WI38 (cell line): ENCODE measurements at regions not wholly inside any gene's neighbourhood (a gene's known extent, or its start where the extent isn't known, plus 50 kb on each side); places are given as distances from the start of the nearest gene placed in this dataset.

Source experiments
- H3K4me3 ChIP-seq: 2 replicates; pipeline ENCODE4 v1.5.1; 2011; ENCODE audit warnings: low read depth, mild to moderate bottlenecking, control low read depth, low read length
- CTCF ChIP-seq: IDR thresholded peaks from 2 replicates; pipeline ENCODE4 v1.5.1; 2012; ENCODE audit warnings: low read depth, mild to moderate bottlenecking, control low read depth, low read length

GRCh38 chr1:170271430-170272161, 125.8 kb downstream of the NTMT2 start:
- H3K4me3 ChIP-seq = no peak overlapping the region
- no peak for TF ChIP-seq CTCF

GRCh38 chr1:170273291-170274130, 127.8 kb downstream of the NTMT2 start:
- no peak overlapping the region for H3K4me3 ChIP-seq
- no peak for TF ChIP-seq CTCF

- no peak for TF ChIP-seq CTCF
- H3K4me3 ChIP-seq = no peak overlapping the region
These were observed 128.4 kb downstream of the NTMT2 start for GRCh38 chr1:170274131-170274501.

GRCh38 chr1:170277985-170278384, 132.2 kb downstream of the NTMT2 start:
- no peak for TF ChIP-seq CTCF
- no peak overlapping the region for H3K4me3 ChIP-seq

- H3K4me3 ChIP-seq = no peak overlapping the region
- TF ChIP-seq CTCF = no peak
These were observed 138.3 kb downstream of the NTMT2 start for GRCh38 chr1:170284016-170284415.

- no peak for TF ChIP-seq CTCF
- no peak overlapping the region for H3K4me3 ChIP-seq
These were observed 138.8 kb downstream of the NTMT2 start for GRCh38 chr1:170284512-170284911.

- no peak for TF ChIP-seq CTCF
These were observed 139.2 kb downstream of the NTMT2 start for GRCh38 chr1:170284951-170285350.

More at GRCh38 chr1:170284951-170285350, 139.2 kb downstream of the NTMT2 start:
- H3K4me3 ChIP-seq = no peak overlapping the region
